KBM-7 (cell line): ENCODE measurements at regions not wholly inside any gene's neighbourhood (a gene's known extent, or its start where the extent isn't known, plus 50 kb on each side); places are given as distances from the start of the nearest gene placed in this dataset.
"Not testable (repeated sequence)": the region's sequence is repeated elsewhere in the genome, so short reads cannot be mapped to it uniquely, and the experiment has no call there.

Experiments used
- DNase-seq: peaks from one replicate; pipeline ENCODE4 v3.0.0-alpha.2; 2015
- in situ Hi-C: fragments of 300-500 bp; cut with MboI; formaldehyde crosslinking; loops from 2 replicates; pipeline ENCODE4 v1.14.3; 2020; ENCODE audit warnings: low sequenced_read_pairs, low pct_unique_long_range_greater_than_20kb, mixed read lengths

- no peak for DNase-seq
- in situ Hi-C loops: no loop called here
These were observed 51.0 kb downstream of the POU3F3 start for GRCh38 chr2:104904889-104905288.

DNA sequence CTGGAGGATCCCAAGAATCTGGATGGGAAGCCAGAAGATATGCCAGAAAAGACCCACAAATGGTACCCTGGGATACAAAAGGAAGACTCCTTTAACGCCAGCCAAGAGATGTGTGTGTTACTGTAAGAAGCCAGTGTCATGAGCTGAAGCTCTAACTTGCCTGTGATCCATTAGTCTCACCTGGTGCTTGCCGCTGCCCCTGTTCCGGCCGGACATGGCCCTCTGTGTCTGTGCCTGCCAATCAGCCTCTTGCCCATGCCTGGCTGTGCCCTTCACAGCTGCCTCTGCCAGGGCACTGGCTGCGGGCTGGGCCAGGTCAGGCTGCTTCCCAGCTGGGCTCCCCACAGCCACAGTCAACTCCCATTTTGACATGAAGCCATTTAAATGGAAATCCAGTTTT, 55.4 kb downstream of the POU3F3 start:
- in situ Hi-C loops: no loop called here

GRCh38 chr2:104914509-104914908, 60.6 kb downstream of the POU3F3 start:
- DNase-seq: no peak
- in situ Hi-C loops: no loop called here

More for the DNA sequence above, 55.4 kb downstream of the POU3F3 start:
- DNase-seq: no peak

GRCh38 chr2:104915107-104915793, 61.3 kb downstream of the POU3F3 start:
- in situ Hi-C loops: no loop called here
- no peak for DNase-seq

- in situ Hi-C loops: no loop called here
- no peak for DNase-seq
These were observed 65.2 kb downstream of the POU3F3 start for GRCh38 chr2:104919127-104919526.

DNA sequence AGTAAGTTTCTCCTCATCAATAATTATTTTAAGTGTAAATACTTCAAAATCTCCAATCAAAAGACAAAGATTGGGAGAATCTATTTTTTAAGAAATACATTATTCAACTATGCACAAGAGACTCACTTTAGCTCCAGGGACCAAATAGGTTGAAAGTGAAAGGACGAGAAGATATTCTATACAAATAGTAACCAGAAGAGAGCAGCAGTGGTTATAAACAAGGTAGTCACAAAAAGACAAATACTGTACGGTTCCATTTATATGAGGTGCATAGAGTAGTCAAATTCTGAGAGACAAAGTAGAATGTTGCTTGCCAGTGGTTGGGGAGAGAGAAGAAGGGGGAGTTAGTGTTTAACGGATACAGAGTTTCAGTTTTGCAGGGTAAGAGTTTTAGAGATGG, 69.8 kb downstream of the POU3F3 start:
- no peak for DNase-seq
- in situ Hi-C loops: no loop called here

DNA sequence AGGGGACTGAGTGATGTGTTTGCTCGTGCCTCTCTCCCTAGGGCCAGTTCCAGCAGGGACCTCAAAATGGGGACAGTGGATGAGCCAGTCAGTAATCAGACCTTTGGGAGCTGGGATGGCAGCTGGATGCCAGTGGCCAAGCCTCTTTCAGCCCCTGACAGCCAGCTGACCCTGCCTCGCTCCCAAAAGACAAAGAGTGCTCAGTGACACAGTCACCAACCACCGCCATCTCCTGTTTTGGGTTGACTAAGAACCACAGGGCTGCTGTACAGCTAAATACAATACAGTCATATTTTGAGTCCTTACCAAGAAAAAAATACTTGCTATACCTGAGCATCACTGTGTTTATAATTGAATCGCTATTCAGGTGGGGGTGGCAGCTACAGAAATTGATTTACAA, 75.7 kb downstream of the POU3F3 start:
- in situ Hi-C loops: no loop called here
- no peak for DNase-seq

GRCh38 chr2:104930732-104931131, 76.8 kb downstream of the POU3F3 start:
- in situ Hi-C loops: no loop called here
- no peak for DNase-seq

DNA sequence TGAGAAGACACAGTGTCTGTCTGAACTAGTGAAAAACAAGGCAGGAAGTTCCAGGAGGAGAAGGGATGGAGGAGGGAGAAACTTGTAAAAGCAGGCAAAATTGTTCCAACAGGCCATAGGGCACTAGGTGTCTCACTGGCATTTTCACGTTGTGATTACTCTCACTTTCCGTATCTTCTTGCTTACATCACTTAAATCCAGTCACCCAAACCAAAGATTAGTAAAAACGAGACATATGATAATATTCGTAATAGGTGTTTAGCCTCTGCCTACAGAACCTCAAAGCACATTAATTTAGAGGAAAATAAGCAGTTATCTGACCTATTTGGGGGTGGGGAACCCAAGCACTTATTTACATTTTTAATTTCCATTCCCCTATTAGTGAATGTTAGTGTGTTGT, 78.3 kb downstream of the POU3F3 start:
- DNase-seq: no peak
- in situ Hi-C loops: no loop called here

DNA sequence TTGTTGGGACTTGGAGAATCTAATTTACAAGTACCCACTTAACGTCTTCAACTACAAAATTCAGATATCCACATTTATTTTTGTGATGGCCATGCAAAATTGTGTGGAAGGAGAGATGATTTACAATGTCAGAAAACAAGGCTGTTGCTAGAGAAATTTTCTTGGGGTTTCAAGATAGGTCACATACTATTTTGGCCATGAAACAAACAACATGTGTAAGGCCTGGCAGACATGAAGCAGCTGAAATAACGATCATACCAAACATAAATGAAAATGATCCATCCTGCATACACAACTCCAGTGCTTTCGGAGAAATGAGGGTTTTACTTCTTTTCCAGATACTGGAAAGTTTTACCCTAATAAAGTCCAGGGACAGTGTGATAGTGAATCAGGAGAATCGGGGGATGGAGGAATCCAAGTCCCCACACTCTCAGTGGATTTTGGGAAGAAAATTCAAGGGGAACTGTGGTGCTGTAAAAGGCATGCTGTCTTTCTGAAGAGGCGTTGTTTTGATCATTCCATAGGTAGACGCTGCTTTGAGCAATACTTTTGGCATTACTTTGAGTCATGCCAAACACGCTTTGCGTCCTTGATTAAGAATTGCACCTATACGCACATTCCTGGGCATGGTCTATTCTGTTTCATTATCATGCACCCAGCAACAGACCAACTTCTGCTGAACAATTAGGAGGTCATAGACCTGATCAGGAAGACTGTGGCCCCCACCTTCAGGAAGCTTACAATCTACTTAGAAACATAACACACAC, 79.4 kb downstream of the POU3F3 start:
- no peak for DNase-seq
- in situ Hi-C loops: no loop called here

DNA sequence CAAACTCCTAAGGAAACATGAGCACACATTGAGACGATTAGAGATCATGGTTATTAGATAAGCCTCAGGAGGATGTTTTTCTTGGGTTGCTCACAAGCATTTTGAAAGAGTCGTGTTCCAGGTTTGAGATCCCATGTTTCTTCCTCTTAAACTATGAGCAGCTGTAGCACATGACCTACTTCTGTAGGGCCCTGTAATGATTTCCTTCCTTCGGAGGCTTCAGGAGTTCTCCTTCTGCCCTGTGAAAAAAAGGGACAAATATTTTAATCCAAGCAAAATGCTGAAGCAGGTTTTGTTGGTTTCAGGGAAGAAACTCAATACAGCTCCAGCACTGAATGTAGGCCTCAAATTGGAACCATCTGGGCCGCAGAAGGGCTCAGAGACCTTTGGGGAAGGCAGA, 82.6 kb downstream of the POU3F3 start:
- DNase-seq: no peak
- in situ Hi-C loops: no loop called here

DNA sequence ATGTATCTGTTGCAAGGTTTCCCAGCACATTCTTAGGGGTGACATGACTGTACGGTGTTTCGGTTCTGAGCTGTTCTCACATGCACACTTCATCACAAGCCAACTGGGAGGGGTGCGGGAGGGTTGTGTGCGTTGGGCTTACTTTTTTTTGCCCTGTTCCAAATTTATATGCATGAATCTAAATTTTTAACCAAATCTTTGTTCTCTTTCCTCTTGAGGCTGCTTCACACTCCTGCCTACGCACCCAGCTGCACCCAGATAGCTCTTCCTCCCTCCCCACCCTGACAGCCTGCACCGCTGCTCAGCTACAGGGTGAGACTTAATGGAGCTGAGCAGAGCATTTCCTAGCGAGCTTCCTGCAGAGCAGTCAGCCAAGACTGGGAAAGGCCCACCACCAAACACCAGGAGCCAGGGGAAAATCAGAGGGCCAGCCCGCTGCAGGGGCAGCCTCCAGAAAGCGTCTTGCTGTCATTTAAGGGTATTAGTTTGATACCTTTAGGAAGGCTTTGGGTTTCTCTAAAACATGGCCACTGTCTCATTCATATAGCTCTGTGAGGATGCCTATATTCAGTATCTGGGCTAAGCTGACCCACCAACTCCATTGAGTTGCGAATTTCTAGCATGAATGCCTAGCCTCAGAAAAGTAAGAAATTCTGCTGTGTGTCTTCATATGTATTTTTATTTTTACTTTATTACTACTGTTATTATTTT, 84.5 kb downstream of the POU3F3 start:
- in situ Hi-C loops: no loop called here
- DNase-seq: no peak

DNA sequence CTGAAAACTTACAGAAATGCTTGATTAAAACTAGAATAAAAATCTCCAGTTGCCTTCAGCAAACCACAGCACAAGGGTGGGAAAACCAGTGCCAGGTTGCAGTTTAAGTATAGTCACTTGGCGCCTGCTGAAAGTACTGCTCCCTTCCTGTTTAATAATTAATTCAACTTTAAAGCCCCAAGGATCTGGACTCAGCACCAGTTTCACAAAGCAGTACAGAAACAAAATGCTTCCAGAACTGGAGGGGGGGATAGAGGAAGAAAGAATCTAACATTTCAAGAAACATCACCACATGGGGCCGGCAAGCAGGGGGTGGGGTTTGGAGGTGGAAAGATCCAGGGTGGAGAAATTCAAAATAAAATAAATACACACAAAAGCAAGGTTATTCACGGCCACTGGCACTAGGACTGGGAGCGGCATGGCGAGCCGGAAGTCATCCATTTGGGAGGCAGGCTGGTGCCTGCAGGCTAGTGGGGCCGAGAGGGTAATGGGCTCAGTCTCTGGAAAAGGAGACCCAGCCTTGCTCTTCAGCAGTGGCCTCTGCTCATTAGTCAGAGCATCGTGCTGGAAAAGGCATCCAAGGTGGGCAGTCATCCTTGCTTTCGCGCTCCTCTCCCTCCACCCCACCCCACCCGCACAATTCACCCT, 85.8 kb downstream of the POU3F3 start:
- in situ Hi-C loops: no loop called here
- DNase-seq: no peak

DNA sequence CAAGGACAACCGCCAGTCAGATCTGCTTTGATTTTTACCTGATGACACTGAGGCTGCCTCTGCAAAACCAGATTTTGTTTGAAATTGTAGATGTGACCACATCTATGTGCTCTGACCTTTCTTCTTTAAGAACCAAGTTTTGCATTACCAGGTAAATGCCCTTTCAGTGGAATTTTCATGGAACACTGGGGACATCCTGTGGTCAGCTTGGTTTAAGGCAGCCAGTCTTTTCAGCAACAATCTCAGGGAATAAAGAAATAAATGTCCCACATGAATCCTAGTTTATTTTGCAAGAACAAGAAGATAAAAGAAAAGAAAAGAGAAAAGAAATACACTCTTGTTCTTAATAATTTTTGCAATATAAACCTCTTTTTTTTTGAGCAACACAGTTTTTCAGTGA, 90.6 kb downstream of the POU3F3 start:
- DNase-seq: peak; percentile 63
- in situ Hi-C loops: no loop called here

DNA sequence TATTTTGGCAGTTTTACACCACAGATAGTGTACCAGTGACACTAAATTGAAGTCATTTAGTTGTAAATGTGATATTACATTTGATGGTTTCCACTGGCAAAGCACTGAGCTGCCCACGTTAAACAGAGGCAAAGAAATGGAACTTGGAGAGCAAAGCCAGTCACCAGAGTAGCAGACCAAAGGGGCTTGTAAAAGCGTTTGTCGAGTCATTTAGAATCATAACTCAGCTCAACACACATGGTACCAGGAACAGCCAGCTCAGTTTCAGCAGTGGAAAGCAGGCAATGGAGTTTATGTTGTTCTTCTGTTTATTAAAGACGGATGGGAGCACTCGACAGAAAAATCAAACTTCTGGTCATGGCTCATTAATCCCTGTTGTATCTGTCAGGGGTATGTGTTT, 91.2 kb downstream of the POU3F3 start:
- DNase-seq: no peak
- in situ Hi-C loops: no loop called here

GRCh38 chr2:104945866-104946265, 92.0 kb downstream of the POU3F3 start:
- no peak for DNase-seq
- in situ Hi-C loops: no loop called here

DNA sequence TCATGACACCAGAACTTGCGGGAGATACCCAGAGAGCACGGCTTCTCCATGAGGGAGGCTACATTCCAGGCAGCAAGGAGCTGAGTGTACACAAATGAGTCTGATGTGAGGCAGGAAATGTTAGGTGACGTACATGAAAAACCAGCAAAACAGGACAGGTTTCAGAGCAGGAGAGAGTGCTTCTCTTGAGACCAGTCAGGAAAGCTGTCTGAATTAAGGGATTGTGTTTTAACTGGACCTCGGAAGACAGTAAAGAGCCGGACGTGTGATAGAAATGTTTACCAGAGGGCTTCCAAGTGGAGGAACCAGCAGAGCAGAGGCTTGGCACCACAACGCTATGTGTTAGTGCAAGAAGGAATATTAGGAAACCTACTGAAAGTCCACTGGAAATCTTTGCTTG, 90.4 kb upstream of the MRPS9 start:
- DNase-seq, in situ Hi-C loops: not testable (repeated sequence)

- in situ Hi-C loops: no loop called here
- no peak for DNase-seq
These were observed 84.9 kb upstream of the MRPS9 start for GRCh38 chr2:104952976-104953375.

DNA sequence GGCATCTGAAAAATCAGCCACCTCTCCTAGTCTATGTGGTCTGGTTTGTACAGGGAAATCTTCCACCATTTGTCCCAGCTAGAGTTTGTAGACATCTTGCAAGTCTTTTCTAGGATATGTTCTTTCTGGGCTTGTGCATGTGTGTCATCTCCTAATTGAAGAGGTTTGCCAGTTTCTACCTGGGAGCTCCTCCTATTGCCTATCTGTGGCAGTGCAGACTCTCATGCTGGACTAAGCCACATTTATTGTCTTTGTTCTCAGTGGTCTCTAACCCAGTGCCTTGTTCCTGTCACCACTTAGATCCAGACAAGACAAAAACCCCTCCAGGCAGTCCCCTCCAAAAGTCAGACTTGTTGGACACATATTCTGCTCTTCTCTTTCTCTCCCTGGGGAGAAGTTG, 72.0 kb upstream of the MRPS9 start:
- in situ Hi-C loops: no loop called here
- peak; percentile 3 for DNase-seq

GRCh38 chr2:104969564-104969963, 68.3 kb upstream of the MRPS9 start:
- in situ Hi-C loops: no loop called here

More at GRCh38 chr2:104969564-104969963, 68.3 kb upstream of the MRPS9 start:
- peak; percentile 54 for DNase-seq
